ENCODE measurements at regions not wholly inside any gene's neighbourhood (a gene's known extent, or its start where the extent isn't known, plus 50 kb on each side); places are given as distances from the start of the nearest gene placed in this dataset.

DNA sequence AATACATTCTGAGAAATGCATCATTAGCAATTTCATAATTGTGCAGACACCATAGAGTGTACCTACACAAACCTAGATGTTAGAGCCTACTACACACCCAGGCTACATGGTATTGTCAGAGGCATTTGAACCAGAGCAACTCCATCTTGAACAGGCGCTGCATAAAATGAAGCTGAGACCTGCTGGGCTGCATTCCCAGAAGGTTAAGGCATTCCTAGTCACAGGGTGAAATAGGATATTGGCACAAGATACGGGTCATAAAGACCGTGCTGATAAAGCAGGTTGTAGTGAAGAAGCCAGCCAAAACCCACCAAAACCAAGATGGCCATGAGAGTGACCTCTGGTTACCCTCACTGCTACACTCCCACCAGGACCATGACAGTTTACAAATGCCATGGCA lies 116.4 kb downstream of the LARP7 start:
- no TSS peak for BruUV-seq (replicated peaks)
- Histone ChIP-seq H3K4ac (ENCODE audit: low read depth, low read length) (no peak overlapping the region), H3K27ac (ENCODE audit: insufficient read depth, low read length) (no peak overlapping the region), H4K5ac (ENCODE audit: low read depth, low read length) (no peak overlapping the region), H3K9me3 (ENCODE audit: control insufficient read depth, insufficient read depth, low read length) (no peaks in the 10 kb centered on the region), H3K27me3 (ENCODE audit: control insufficient read depth, insufficient read depth, low read length) (0 out of 2 replicates have a peak, but pooled peaks cover 2% of the 10 kb centered on the region), H3K4me2 (ENCODE audit: low read depth, low read length) (no peak overlapping the region), H3K79me1 (ENCODE audit: low read depth in 1 of 2, low read length in 2 of 2) (no peaks in the 10 kb centered on the region), H2AK5ac (ENCODE audit: low read depth, low read length) (no peak overlapping the region), H2BK15ac (ENCODE audit: low read depth, low read length) (no peak overlapping the region), H3K4me3 (ENCODE audit: insufficient read depth, low read depth, low read length) (no peak overlapping the region), H4K8ac (ENCODE audit: low read depth in 2 of 2, low read length in 2 of 2) (no peak overlapping the region), H3K18ac (ENCODE audit: low read depth, low read length) (no peak overlapping the region), H2AFZ (replicated peaks; ENCODE audit: low read length, poor library complexity) (no peak overlapping the region), H3K56ac (ENCODE audit: extremely low read depth, insufficient read depth, low read length) (no peak overlapping the region), H4K20me1 (ENCODE audit: insufficient read depth, low read length) (no peaks in the 10 kb centered on the region), H2AK9ac (replicated peaks; ENCODE audit: low read depth, low read length, poor library complexity) (no peak overlapping the region), H2BK5ac (ENCODE audit: low read depth, low read length, poor library complexity, severe bottlenecking) (no peak overlapping the region), H3K36me3 (ENCODE audit: control insufficient read depth, insufficient read depth, low read length) (no peaks in the 10 kb centered on the region), H2BK20ac (ENCODE audit: low read depth, low read length) (no peak overlapping the region), H3K14ac (replicated peaks; ENCODE audit: low read depth, low read length) (no peak overlapping the region), H3K4me1 (ENCODE audit: control insufficient read depth, insufficient read depth, low read length) (no peaks in the 10 kb centered on the region), H4K91ac (ENCODE audit: insufficient read depth, low read depth, low read length) (no peak overlapping the region), H3K9me1 (ENCODE audit: insufficient read depth, low read length) (no peaks in the 10 kb centered on the region), H3K23ac (ENCODE audit: low read depth, low read length) (no peak overlapping the region), H2BK120ac (ENCODE audit: low read depth, low read length) (no peak overlapping the region), H3K9ac (ENCODE audit: low read depth, low read length) (no peak overlapping the region)
- ChIA-PET CTCF (interaction anchor here (1.6 kb wide), 1 partner anchor 12 kb away, joined by 7 read pairs; no protein-coding TSS in a partner anchor), POLR2A (ENCODE audit: unreplicated experiment) (no interaction called here)
- in situ Hi-C loops (cut with MboI; ENCODE audit: low sequenced_read_pairs) (no loop called here), intact Hi-C loops (cut with micrococcal nuclease) (no loop called here), dilution Hi-C loops (cut with HindIII; ENCODE audit: low sequenced_read_pairs, unreplicated experiment) (no loop called here)
- DNase-seq, result no peak
- TF ChIP-seq SMC3 (IDR thresholded peaks at IDR 0.05; ENCODE audit: low read depth, low read length) (no peak), MAZ (IDR thresholded peaks at IDR 0.05; ENCODE audit: borderline replicate concordance, low read depth, low read length) (no peak)
- TF ChIP-seq, protein P1, sequence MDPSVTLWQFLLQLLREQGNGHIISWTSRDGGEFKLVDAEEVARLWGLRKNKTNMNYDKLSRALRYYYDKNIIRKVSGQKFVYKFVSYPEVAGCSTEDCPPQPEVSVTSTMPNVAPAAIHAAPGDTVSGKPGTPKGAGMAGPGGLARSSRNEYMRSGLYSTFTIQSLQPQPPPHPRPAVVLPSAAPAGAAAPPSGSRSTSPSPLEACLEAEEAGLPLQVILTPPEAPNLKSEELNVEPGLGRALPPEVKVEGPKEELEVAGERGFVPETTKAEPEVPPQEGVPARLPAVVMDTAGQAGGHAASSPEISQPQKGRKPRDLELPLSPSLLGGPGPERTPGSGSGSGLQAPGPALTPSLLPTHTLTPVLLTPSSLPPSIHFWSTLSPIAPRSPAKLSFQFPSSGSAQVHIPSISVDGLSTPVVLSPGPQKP (IDR thresholded peaks at IDR 0.05; ENCODE audit: borderline replicate concordance, low read depth, low read length), result no peak
- no peak for ATAC-seq (ENCODE audit: low read depth)
- 60% methylated on average over 1 of the region's 3 CpGs; no CpG with 5 or more reads in 1 of the 2 experiments for WGBS, 2 experiments (ENCODE audit: extremely low coverage in 2 of 2, insufficient read length in 1 of 2)

Measured in IMR-90 (cell line).